VCaP (cell line): ENCODE measurements at regions not wholly inside any gene's neighbourhood (a gene's known extent, or its start where the extent isn't known, plus 50 kb on each side); places are given as distances from the start of the nearest gene placed in this dataset.

ENCODE experiments used
- H3K27ac ChIP-seq: fragments of 450-650 bp; 2 replicates; pipeline ENCODE4 v1.5.1; 2017
- TF ChIP-seq, protein P1 (sequence below): fragments of 450-650 bp; conservative IDR thresholded peaks from 2 replicates; pipeline ENCODE4 v1.5.1; 2017; ENCODE audit warnings: mild to moderate bottlenecking, moderate library complexity

DNA sequence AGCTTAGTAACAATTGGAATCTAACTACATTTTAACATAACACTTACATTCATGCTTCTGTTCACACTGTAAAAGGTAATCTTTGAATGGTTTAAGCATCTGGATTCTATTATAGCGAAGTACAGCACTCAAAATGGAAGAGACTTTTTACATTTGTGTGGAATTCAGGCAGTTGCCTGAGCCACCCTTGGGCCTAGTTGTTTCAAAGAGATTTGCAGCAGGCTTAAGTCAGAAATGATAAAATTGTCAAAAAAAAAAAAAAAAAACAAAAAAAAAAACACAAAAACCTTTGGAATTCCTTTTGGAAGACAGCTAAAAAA, 199.9 kb downstream of the LYPLAL1 start:
- TF ChIP-seq, protein P1, sequence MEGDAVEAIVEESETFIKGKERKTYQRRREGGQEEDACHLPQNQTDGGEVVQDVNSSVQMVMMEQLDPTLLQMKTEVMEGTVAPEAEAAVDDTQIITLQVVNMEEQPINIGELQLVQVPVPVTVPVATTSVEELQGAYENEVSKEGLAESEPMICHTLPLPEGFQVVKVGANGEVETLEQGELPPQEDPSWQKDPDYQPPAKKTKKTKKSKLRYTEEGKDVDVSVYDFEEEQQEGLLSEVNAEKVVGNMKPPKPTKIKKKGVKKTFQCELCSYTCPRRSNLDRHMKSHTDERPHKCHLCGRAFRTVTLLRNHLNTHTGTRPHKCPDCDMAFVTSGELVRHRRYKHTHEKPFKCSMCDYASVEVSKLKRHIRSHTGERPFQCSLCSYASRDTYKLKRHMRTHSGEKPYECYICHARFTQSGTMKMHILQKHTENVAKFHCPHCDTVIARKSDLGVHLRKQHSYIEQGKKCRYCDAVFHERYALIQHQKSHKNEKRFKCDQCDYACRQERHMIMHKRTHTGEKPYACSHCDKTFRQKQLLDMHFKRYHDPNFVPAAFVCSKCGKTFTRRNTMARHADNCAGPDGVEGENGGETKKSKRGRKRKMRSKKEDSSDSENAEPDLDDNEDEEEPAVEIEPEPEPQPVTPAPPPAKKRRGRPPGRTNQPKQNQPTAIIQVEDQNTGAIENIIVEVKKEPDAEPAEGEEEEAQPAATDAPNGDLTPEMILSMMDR = no peak
- H3K27ac ChIP-seq = no peak overlapping the region

DNA sequence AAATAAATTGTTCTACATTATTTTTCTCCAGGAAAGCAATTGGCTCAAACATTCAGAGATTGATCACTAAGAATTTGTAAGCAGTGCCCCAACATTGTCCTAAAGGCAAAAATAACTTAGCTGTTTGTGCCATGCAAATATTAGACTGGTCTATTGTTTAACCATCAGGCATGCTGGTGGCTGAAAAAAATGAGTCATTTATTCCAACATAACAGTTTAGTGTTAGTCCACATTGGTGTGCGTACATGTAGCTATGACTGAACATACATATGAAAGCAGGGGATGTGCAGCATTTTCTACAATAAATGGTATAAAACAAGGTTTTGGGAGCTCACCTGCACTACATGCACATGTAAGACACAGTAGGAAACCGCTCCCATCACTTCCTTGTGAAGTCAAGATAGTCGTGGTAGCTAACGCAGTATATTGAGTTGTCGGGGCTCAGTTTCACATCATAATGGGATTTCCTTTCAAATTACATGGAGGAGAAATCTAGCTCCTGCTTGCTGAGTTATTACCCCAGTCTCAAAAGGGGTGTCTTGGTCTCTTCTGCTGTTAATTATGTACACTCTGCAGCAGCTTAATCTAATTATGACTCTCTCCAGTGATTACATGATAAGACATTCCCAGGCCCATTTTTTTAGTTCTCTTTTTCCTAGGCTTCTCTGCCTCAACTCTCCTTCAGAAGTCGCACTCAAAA, 199.4 kb downstream of the LYPLAL1 start:
- H3K27ac ChIP-seq = no peak overlapping the region
- TF ChIP-seq, protein P1 = no peak

DNA sequence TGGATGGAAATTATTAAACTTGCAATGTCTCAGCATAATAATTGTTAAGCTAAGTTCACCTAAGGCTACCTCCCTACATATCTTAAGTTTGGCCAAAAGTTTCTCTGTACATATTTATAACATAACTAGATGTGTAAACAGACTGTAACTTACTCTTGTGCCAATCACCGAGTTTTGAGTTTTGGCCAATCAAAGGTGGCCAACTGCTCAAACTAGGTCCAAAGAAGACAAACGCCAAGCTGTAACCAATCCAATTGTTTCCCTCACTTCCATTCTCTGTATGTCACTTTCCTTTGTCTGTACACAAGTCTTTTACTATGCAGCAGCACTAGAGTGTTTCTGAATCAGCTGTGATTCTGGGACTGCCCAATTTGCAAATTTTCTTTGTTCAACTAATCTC, 197.8 kb downstream of the LYPLAL1 start:
- H3K27ac ChIP-seq = no peak overlapping the region
- TF ChIP-seq, protein P1 = no peak

DNA sequence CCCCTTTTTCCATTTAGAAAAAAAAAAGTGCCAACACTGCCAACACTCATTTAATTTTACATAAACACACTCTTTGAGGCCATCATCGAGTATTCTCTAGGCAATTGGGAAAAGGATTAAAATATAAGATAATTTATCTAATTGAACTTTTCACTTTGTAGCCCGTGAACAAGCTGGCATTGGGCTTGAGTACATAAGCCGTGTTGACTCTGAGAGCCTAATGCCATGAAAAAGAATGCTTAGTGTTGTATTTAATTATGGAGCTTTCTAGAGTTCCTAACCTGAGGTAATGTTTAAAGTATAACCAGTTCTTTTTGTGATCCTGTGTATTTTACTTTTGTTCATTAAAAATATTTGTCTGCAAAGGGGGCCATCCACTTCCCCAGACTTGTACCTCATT, 193.8 kb downstream of the LYPLAL1 start:
- TF ChIP-seq, protein P1 = no peak

DNA sequence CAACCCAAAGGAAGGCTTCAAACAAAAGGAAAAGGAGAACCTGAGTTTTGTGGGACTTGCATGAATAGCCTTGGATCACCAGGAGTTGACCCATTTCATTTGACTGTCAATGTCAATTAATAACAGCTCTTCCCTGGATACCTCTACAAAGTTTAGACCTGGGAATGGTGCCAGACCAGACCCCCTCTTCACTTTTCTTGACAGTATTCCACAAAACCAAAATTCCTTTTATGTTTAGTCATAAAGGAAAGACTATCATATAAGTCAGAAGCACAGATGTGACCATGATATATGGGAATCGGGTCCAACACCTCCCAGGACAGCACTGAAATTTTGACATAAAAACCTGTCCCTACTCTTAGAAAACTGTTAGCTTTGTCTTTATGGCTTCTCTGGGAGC, 191.8 kb downstream of the LYPLAL1 start:
- H3K27ac ChIP-seq = no peak overlapping the region
- TF ChIP-seq, protein P1 = no peak

More for the DNA sequence above, 193.8 kb downstream of the LYPLAL1 start:
- no peak overlapping the region for H3K27ac ChIP-seq

DNA sequence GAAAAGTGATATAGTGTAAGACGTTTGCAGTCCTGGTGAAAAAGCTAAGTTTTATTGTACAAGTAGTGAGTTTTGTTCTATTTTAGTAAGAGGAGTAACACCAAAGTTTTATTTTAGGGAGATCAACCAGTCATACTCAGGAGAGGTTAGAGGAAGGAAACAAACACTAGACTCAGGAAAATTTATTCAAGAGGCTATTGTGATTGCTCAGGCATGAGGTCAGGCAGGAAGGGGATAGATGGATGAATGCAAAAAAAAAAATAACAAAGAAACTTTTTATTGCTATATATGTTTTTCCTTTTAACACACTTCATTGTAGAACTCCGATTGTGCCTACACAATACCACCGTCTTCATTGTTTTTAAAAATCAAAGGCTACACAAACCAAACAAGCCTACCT, 189.0 kb downstream of the LYPLAL1 start:
- H3K27ac ChIP-seq = no peak overlapping the region
- TF ChIP-seq, protein P1 = no peak

DNA sequence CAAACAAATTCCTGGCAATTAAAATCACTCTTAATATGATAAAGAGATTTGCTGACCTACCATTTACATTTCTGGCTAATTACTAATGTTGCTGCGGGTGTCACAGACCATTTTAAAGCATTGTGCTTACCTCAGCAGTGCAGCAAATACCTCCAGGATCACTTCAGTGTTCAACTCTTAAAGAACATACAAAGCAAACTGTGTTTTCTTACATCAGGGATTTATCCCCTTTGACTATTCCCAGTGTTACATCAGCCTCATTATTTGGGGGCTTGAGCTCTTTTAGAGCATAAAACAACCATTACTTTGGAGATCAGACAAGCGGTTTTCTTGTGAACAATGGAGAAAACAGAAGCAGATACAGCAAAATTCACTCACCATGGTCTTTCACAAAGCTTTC, 185.4 kb downstream of the LYPLAL1 start:
- TF ChIP-seq, protein P1 = no peak

More for the DNA sequence above, 185.4 kb downstream of the LYPLAL1 start:
- H3K27ac ChIP-seq = no peak overlapping the region
